HG03575 (cell line): ENCODE measurements at regions not wholly inside any gene's neighbourhood (a gene's known extent, or its start where the extent isn't known, plus 50 kb on each side); places are given as distances from the start of the nearest gene placed in this dataset.

ENCODE experiments used
- ATAC-seq: cut with Tn5 transposase; IDR thresholded peaks from one replicate; pipeline ENCODE4 v1.9.1; 2021; ENCODE audit not compliant: unreplicated experiment, insufficient number of reproducible peaks, low FRiP score; ENCODE audit errors: extremely low read depth

DNA sequence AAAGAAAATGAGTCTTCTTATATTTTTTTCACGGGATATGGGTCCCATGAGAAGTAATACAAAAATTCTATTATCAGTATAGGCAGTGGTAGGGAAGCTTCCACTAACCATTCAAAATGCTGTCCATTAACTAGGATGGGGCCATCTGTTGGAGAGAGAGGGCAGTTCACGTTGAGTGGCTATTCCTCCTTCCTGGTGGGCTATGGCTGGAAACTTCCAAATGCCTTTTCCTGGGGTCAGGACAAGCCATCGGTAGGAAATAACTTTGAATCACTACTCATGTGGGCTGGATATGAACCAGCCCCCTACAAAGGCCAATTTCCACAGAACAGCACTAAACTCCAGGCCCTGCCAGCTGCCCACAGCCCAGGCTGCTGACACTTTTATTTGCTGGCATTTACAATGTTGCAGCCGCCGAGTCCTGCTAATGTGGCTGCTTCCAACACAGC is 156.1 kb upstream of the HNRNPA3 start:
- no peak for ATAC-seq

GRCh38 chr2:177058747-177059146 is 153.8 kb upstream of the HNRNPA3 start:
- no peak for ATAC-seq

GRCh38 chr2:177059293-177059692 is 153.3 kb upstream of the HNRNPA3 start:
- no peak for ATAC-seq

DNA sequence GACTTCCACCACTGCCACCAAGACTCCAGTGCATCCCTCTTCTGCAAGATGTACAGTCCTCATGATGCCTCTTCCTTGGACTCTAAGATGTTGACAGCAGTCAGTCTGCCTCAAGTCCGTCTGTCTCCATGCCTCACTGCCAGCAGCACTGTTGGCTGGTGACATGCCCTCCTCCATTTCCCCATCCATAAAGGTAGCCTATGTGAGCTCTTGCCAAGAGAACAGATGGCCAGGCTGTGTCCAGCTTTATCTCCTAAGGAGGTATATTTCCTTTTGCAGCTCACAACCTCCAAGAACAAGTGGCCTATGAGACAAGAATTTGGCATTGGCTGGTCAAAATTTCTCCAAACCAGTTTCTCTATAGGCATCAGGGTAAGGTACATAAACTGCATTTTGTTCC is 149.3 kb upstream of the HNRNPA3 start:
- ATAC-seq = no peak

DNA sequence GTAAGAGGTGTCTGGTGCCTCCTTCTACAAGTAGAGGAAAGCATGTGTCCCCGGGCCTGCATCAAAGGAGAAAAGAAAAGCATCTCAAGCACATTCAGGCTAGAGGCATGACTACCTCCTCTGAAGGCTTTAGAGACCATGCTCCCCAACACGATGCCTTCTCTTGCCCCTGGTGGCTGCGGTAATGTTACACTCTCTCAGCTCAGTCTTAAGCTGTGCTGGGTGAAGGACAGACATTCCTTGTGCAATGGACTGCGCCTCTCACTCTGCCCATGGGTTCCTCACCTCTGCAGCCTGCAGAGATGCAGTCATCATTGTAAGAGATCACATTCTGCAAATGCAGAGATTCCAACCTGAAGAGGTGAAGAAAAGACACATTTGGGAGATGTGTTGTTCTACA is 148.2 kb upstream of the HNRNPA3 start:
- no peak for ATAC-seq

DNA sequence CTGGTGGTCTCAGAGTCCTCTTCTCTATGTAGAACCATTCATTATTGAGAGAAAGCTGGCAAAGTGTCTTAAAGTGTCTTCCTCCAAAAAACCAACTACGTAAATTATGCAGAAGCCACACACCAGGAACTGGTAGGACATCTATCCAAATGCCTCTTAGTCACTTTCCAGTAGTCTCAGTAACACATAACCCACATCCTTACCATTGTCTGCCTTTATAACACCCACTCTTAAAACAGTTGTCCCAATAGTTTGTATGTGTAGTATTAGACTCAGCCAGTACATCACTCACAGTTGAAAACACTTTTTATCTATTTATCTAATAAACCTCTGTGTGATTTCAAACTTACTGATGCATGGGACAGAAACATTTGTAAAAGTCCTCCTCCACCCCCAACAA is 143.6 kb upstream of the HNRNPA3 start:
- no peak for ATAC-seq

GRCh38 chr2:177072090-177072489 is 140.5 kb upstream of the HNRNPA3 start:
- ATAC-seq = no peak

- ATAC-seq = no peak
Observed at GRCh38 chr2:177073611-177074010, 139.0 kb upstream of the HNRNPA3 start.

- no peak for ATAC-seq
Observed at GRCh38 chr2:177074099-177074710, 138.4 kb upstream of the HNRNPA3 start.

GRCh38 chr2:177075254-177075653 is 137.3 kb upstream of the HNRNPA3 start:
- ATAC-seq = no peak

- ATAC-seq = no peak
Observed at GRCh38 chr2:177076636-177077179, 135.9 kb upstream of the HNRNPA3 start.

GRCh38 chr2:177077778-177078177 is 134.8 kb upstream of the HNRNPA3 start:
- ATAC-seq = no peak

- no peak for ATAC-seq
Observed at GRCh38 chr2:177078416-177078815, 134.2 kb upstream of the HNRNPA3 start.

GRCh38 chr2:177078855-177079254 is 133.7 kb upstream of the HNRNPA3 start:
- ATAC-seq = no peak

DNA sequence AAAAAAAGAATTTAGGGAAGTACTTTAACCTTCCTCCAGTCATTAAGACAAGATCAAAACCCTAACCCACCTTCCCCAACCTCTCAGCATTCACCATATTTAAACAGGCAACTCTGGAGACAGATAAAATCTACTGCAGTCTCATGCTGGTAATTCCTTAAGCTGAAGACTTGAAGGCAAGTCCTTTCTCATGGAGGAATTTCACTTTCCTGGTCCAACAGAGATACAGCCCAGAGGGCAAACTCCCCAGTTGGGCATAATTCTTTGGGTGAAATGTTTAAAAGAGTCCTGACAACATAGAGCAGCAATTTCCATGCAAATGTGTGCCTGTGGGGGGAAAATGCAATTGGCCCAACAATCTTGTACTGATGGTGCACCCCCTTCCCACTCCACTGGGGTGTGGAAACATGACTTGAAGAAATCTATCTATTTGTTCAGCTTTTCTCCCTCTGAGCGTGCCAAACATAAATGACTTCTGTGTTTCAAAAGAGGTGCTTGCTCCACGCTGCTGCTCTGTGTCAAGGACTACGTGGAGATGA is 131.8 kb upstream of the HNRNPA3 start:
- ATAC-seq = no peak

DNA sequence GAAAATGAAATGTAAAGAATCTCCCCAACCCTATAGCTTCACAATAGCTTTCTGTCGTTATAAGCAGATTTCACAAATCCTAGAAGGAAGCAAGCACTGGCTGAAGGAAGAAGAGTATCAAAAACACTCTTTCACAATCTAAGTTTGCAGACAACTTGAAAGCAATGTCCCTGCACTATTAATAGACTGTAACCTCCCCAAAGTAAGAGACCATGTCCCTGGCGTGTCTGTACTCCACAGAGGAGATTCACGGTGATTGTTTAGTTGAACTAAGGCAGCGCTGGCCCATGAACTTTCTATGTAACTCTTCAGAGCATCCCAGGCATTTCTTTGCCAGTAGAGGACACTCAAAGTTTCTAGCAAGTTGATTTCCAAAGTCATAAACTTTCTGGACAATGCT is 128.0 kb upstream of the HNRNPA3 start:
- ATAC-seq = no peak

GRCh38 chr2:177088529-177088928 is 124.1 kb upstream of the HNRNPA3 start:
- no peak for ATAC-seq

- no peak for ATAC-seq
Observed at GRCh38 chr2:177090967-177091366, 121.6 kb upstream of the HNRNPA3 start.

DNA sequence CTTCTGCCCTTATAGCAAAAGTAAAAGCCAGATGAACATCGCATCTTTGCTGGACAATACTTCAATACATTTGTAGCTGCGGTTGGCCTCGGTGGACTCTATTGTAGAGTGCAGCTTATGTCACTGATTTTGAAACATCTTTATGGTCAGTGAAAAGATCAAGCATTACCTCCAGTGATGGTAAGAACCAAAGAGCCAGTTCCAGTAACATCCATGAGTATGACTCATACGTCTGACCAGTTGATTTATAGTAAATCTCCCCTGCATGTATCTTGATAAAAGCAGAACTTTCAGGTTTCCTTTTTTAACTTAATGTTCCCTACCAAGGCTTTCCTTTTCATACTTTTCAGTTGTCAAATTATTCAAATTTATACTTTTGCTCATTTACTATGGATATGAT is 119.2 kb upstream of the HNRNPA3 start:
- no peak for ATAC-seq

- no peak for ATAC-seq
Observed at GRCh38 chr2:177098001-177098613, 114.5 kb upstream of the HNRNPA3 start.
